ENCODE measurements at regions not wholly inside any gene's neighbourhood (a gene's known extent, or its start where the extent isn't known, plus 50 kb on each side); places are given as distances from the start of the nearest gene placed in this dataset.

- Mint-ChIP-seq H3K36me3 (ENCODE audit: low read depth) (no peaks in the 10 kb centered on the region), H3K27me3 (no peaks in the 10 kb centered on the region), H3K9me3 (no peaks in the 10 kb centered on the region), H3K4me1 (ENCODE audit: low read depth) (no peaks in the 10 kb centered on the region), H3K27ac (no peak overlapping the region), H3K4me3 (no peak overlapping the region)
- no peak for ATAC-seq
- intact Hi-C loops (cut with micrococcal nuclease), result no loop called here
- TF ChIP-seq CTCF (IDR thresholded peaks at IDR 0.05), result no peak
- no peak for DNase-seq
- ChIA-PET CTCF (no interaction called here), POLR2A (no interaction called here)
Measured at GRCh38 chr5:58353992-58354391, 105.9 kb downstream of the PLK2 start.

- no peaks in the 10 kb centered on the region for H3K4me1 Mint-ChIP-seq (ENCODE audit: low read depth)
- intact Hi-C loops (cut with micrococcal nuclease), result no loop called here
- H3K27ac Mint-ChIP-seq, result no peak overlapping the region
- H3K9me3 Mint-ChIP-seq, result no peaks in the 10 kb centered on the region
- no peak for DNase-seq
- POLR2A ChIA-PET, result no interaction called here
- CTCF ChIA-PET, result no interaction called here
- TF ChIP-seq CTCF (IDR thresholded peaks at IDR 0.05), result no peak
- no peak for ATAC-seq
- H3K27me3 Mint-ChIP-seq, result no peaks in the 10 kb centered on the region
- H3K36me3 Mint-ChIP-seq (ENCODE audit: low read depth), result no peaks in the 10 kb centered on the region
- H3K4me3 Mint-ChIP-seq, result no peak overlapping the region
Measured at GRCh38 chr5:58351190-58351589, 108.7 kb downstream of the PLK2 start.

GRCh38 chr5:58348996-58349728, 110.7 kb downstream of the PLK2 start:
- H3K27me3 Mint-ChIP-seq, result no peaks in the 10 kb centered on the region
- no peak overlapping the region for H3K27ac Mint-ChIP-seq
- no peak overlapping the region for H3K4me3 Mint-ChIP-seq
- CTCF ChIA-PET, result no interaction called here
- H3K4me1 Mint-ChIP-seq (ENCODE audit: low read depth), result no peaks in the 10 kb centered on the region
- ATAC-seq (no peak), DNase-seq (no peak)
- no peak for TF ChIP-seq CTCF (IDR thresholded peaks at IDR 0.05)
- POLR2A ChIA-PET, result interaction anchor here (0.6 kb wide), 1 partner anchor 1420 kb away, joined by 3 read pairs; no protein-coding TSS in a partner anchor
- intact Hi-C loops (cut with micrococcal nuclease), result no loop called here
- no peaks in the 10 kb centered on the region for H3K9me3 Mint-ChIP-seq
- H3K36me3 Mint-ChIP-seq (ENCODE audit: low read depth), result no peaks in the 10 kb centered on the region

GRCh38 chr5:58346041-58346440, 113.8 kb downstream of the PLK2 start:
- intact Hi-C loops (cut with micrococcal nuclease), result no loop called here
- TF ChIP-seq CTCF (IDR thresholded peaks at IDR 0.05), result no peak
- Mint-ChIP-seq H3K36me3 (ENCODE audit: low read depth) (no peaks in the 10 kb centered on the region), H3K4me1 (ENCODE audit: low read depth) (no peaks in the 10 kb centered on the region), H3K27ac (no peak overlapping the region), H3K27me3 (peaks cover 1% of the 10 kb centered on the region), H3K4me3 (no peak overlapping the region), H3K9me3 (no peaks in the 10 kb centered on the region)
- ChIA-PET CTCF (no interaction called here), POLR2A (no interaction called here)
- DNase-seq (no peak), ATAC-seq (no peak)

- ATAC-seq, result no peak
- ChIA-PET POLR2A (no interaction called here), CTCF (no interaction called here)
- Mint-ChIP-seq H3K36me3 (ENCODE audit: low read depth) (no peaks in the 10 kb centered on the region), H3K9me3 (no peaks in the 10 kb centered on the region), H3K4me3 (no peak overlapping the region), H3K4me1 (ENCODE audit: low read depth) (no peaks in the 10 kb centered on the region), H3K27me3 (peaks cover 1% of the 10 kb centered on the region), H3K27ac (no peak overlapping the region)
- DNase-seq, result no peak
- TF ChIP-seq CTCF (IDR thresholded peaks at IDR 0.05), result no peak
- intact Hi-C loops (cut with micrococcal nuclease), result no loop called here
Measured at GRCh38 chr5:58341476-58341875, 118.4 kb downstream of the PLK2 start.
